Mesenchymal stem cell (in vitro differentiated cells and primary cell): ENCODE measurements at regions not wholly inside any gene's neighbourhood (a gene's known extent, or its start where the extent isn't known, plus 50 kb on each side); places are given as distances from the start of the nearest gene placed in this dataset.

Experiments used
- DNase-seq: peaks from one replicate; pipeline ENCODE4 v3.0.0-alpha.2; 2013
- H2AFZ ChIP-seq: one replicate; pipeline ENCODE4 v1.6.1; 2013; ENCODE audit warnings: low read depth, mild to moderate bottlenecking, control low read depth, inconsistent platforms, low read length, moderate library complexity
- H2AK5ac ChIP-seq: 2 replicates; pipeline ENCODE4 v1.6.1; 2013; ENCODE audit warnings: low read length, moderate library complexity, mild to moderate bottlenecking, inconsistent platforms; ENCODE audit not compliant: severe bottlenecking
- H2BK120ac ChIP-seq: one replicate; pipeline ENCODE4 v1.6.1; 2013; ENCODE audit warnings: low read depth, mild to moderate bottlenecking, inconsistent platforms, low read length, moderate library complexity
- H2BK12ac ChIP-seq, 2 experiments: one replicate each; pipeline ENCODE4 v1.6.1; 2013; ENCODE audit warnings: inconsistent platforms in 2 of 2, low read length in 2 of 2, mild to moderate bottlenecking in 2 of 2, moderate library complexity in 2 of 2, control low read depth in 1 of 2
- H2BK15ac ChIP-seq: one replicate; pipeline ENCODE4 v1.6.1; 2013; ENCODE audit warnings: mild to moderate bottlenecking, low read depth, inconsistent platforms; ENCODE audit not compliant: poor library complexity, severe bottlenecking
- H2BK5ac ChIP-seq: 2 replicates; pipeline ENCODE4 v1.6.1; 2013; ENCODE audit warnings: low read depth, mild to moderate bottlenecking, low read length, control low read depth, inconsistent platforms; ENCODE audit not compliant: poor library complexity, severe bottlenecking
- H3K14ac ChIP-seq, 2 experiments: one replicate each; pipeline ENCODE4 v1.6.1; 2013; ENCODE audit warnings: inconsistent platforms in 2 of 2, low read length in 2 of 2, control low read depth in 1 of 2, mild to moderate bottlenecking in 1 of 2, moderate library complexity in 1 of 2
- H3K18ac ChIP-seq, 2 experiments: one replicate each; pipeline ENCODE4 v1.6.1; 2013; ENCODE audit warnings: inconsistent platforms in 2 of 2, low read length in 2 of 2, control low read depth in 1 of 2, low read depth in 1 of 2, mild to moderate bottlenecking in 1 of 2
- H3K23ac ChIP-seq, 2 experiments: one replicate each; pipeline ENCODE4 v1.6.1; 2013; ENCODE audit warnings: inconsistent platforms in 2 of 2, low read length in 2 of 2, mild to moderate bottlenecking in 2 of 2, moderate library complexity in 2 of 2, control low read depth in 1 of 2
- H3K27ac ChIP-seq: 2 replicates; pipeline ENCODE4 v1.5.1; 2013; ENCODE audit warnings: mild to moderate bottlenecking, moderate library complexity, low read length, control low read depth, inconsistent platforms; ENCODE audit not compliant: poor library complexity, severe bottlenecking
- H3K27me3 ChIP-seq, 2 experiments: 2 replicates each; pipeline versions ENCODE4 v1.6.1 to v1.7.0; 2013; ENCODE audit warnings: low read length in 2 of 2, mild to moderate bottlenecking in 2 of 2, moderate library complexity in 2 of 2, control low read depth in 1 of 2, inconsistent platforms in 1 of 2; ENCODE audit not compliant: control insufficient read depth in 1 of 2, insufficient read depth in 1 of 2
- H3K36me3 ChIP-seq, 2 experiments: 2 replicates each; pipeline versions ENCODE4 v1.6.1 to v1.7.0; 2013; ENCODE audit warnings: low read length in 2 of 2, control low read depth in 1 of 2, inconsistent platforms in 1 of 2, low read depth in 1 of 2, mild to moderate bottlenecking in 1 of 2; ENCODE audit not compliant: insufficient read depth in 2 of 2, control insufficient read depth in 1 of 2
- H3K4ac ChIP-seq, 2 experiments: one replicate each; pipeline ENCODE4 v1.6.1; 2013; ENCODE audit warnings: inconsistent platforms in 2 of 2, low read length in 2 of 2, mild to moderate bottlenecking in 2 of 2, moderate library complexity in 2 of 2, control low read depth in 1 of 2, low read depth in 1 of 2
- H3K4me1 ChIP-seq: 2 replicates; pipeline ENCODE4 v1.6.1; 2013; ENCODE audit warnings: low read depth, low read length, control low read depth; ENCODE audit not compliant: control insufficient read depth, insufficient read depth
- H3K4me2 ChIP-seq: 2 replicates; pipeline ENCODE4 v1.6.1; 2013; ENCODE audit warnings: low read length, mild to moderate bottlenecking, inconsistent platforms; ENCODE audit not compliant: poor library complexity, severe bottlenecking
- H3K4me3 ChIP-seq, 2 experiments: 2 replicates each; pipeline versions ENCODE4 v1.5.1 to v1.7.0; 2013; ENCODE audit warnings: low read length in 2 of 2, mild to moderate bottlenecking in 2 of 2, control low read depth in 1 of 2, low read depth in 1 of 2; ENCODE audit not compliant: insufficient read depth in 1 of 2
- H3K79me1 ChIP-seq: replicated peaks from 2 replicates; pipeline ENCODE4 v1.6.1; 2013; ENCODE audit warnings: mild to moderate bottlenecking, control low read depth, low read length, inconsistent platforms; ENCODE audit not compliant: poor library complexity, severe bottlenecking
- H3K9ac ChIP-seq: 2 replicates; pipeline ENCODE4 v1.7.0; 2013; ENCODE audit warnings: mild to moderate bottlenecking, low read length, moderate library complexity
- H3K9me3 ChIP-seq: 2 replicates; pipeline ENCODE4 v1.7.0; 2013; ENCODE audit warnings: mild to moderate bottlenecking, low read length; ENCODE audit not compliant: control insufficient read depth
- H4K8ac ChIP-seq: one replicate; pipeline ENCODE4 v1.6.1; 2013; ENCODE audit warnings: inconsistent platforms, mild to moderate bottlenecking, low read length, moderate library complexity
- H4K91ac ChIP-seq: one replicate; pipeline ENCODE4 v1.6.1; 2013; ENCODE audit warnings: mild to moderate bottlenecking, low read length, inconsistent platforms
- WGBS: methylation state at CpG from one replicate; pipeline ENCODE4 v1.1.7; 2013; ENCODE audit warnings: mixed read lengths; 5-methylcytosine and 5-hydroxymethylcytosine counted together

- H2BK15ac ChIP-seq, result no peak overlapping the region
- H2AK5ac ChIP-seq, result no peak overlapping the region
- no peak overlapping the region for H3K14ac ChIP-seq
- no peaks in the 10 kb centered on the region for H3K27me3 ChIP-seq
- no peak overlapping the region for H4K8ac ChIP-seq
- no peaks in the 10 kb centered on the region for H3K36me3 ChIP-seq
- no peak overlapping the region for H2BK5ac ChIP-seq
- no peaks in the 10 kb centered on the region for H3K9me3 ChIP-seq
- H3K18ac ChIP-seq, result no peak overlapping the region
- H2BK120ac ChIP-seq, result no peak overlapping the region
- 93% methylated on average over 3 of the region's 3 CpGs for WGBS
- no peak overlapping the region for H3K4ac ChIP-seq
- no peak overlapping the region for H2BK12ac ChIP-seq
- no peaks in the 10 kb centered on the region for H3K4me1 ChIP-seq
- DNase-seq, result no peak
- H2AFZ ChIP-seq, result no peak overlapping the region
- no peak overlapping the region for H3K27ac ChIP-seq
- H3K4me2 ChIP-seq, result no peak overlapping the region
- H3K9ac ChIP-seq, result no peak overlapping the region
- no peak overlapping the region for H4K91ac ChIP-seq
- no peaks in the 10 kb centered on the region for H3K79me1 ChIP-seq
- H3K4me3 ChIP-seq, result no peak overlapping the region
- no peak overlapping the region for H3K23ac ChIP-seq
These were observed 324.4 kb downstream of the ADGRL2 start for GRCh38 chr1:82125119-82125518.

GRCh38 chr1:82121421-82121820 lies 320.7 kb downstream of the ADGRL2 start:
- H3K23ac ChIP-seq, result no peak overlapping the region
- H3K4me1 ChIP-seq, result no peaks in the 10 kb centered on the region
- H3K9ac ChIP-seq, result no peak overlapping the region
- no peak overlapping the region for H2BK12ac ChIP-seq
- no peak overlapping the region for H3K18ac ChIP-seq
- H3K4ac ChIP-seq, result no peak overlapping the region
- H4K91ac ChIP-seq, result no peak overlapping the region
- H3K79me1 ChIP-seq, result no peaks in the 10 kb centered on the region
- no peak overlapping the region for H2BK120ac ChIP-seq
- no peak overlapping the region for H2AFZ ChIP-seq
- no peak overlapping the region for H2BK15ac ChIP-seq
- no peak overlapping the region for H3K27ac ChIP-seq
- H2BK5ac ChIP-seq, result no peak overlapping the region
- no peaks in the 10 kb centered on the region for H3K27me3 ChIP-seq
- H4K8ac ChIP-seq, result no peak overlapping the region
- H2AK5ac ChIP-seq, result no peak overlapping the region
- H3K4me3 ChIP-seq, result no peak overlapping the region
- no peak overlapping the region for H3K14ac ChIP-seq
- no peak for DNase-seq
- WGBS, result 100% methylated on average over 1 of the region's 2 CpGs
- H3K4me2 ChIP-seq, result no peak overlapping the region
- no peaks in the 10 kb centered on the region for H3K36me3 ChIP-seq
- H3K9me3 ChIP-seq, result no peaks in the 10 kb centered on the region

GRCh38 chr1:82116105-82116504 lies 315.4 kb downstream of the ADGRL2 start:
- H3K27ac ChIP-seq, result no peak overlapping the region
- H2BK120ac ChIP-seq, result no peak overlapping the region
- H3K27me3 ChIP-seq, result no peaks in the 10 kb centered on the region
- H4K8ac ChIP-seq, result no peak overlapping the region
- no peaks in the 10 kb centered on the region for H3K79me1 ChIP-seq
- H2BK5ac ChIP-seq, result no peak overlapping the region
- no peaks in the 10 kb centered on the region for H3K36me3 ChIP-seq
- no peak overlapping the region for H3K4ac ChIP-seq
- no peak overlapping the region for H3K4me2 ChIP-seq
- H3K14ac ChIP-seq, result no peak overlapping the region
- H2AK5ac ChIP-seq, result no peak overlapping the region
- H2AFZ ChIP-seq, result no peak overlapping the region
- 93% methylated on average over 7 of the region's 7 CpGs for WGBS
- H3K23ac ChIP-seq, result no peak overlapping the region
- H3K9ac ChIP-seq, result no peak overlapping the region
- H2BK12ac ChIP-seq, result no peak overlapping the region
- no peak overlapping the region for H2BK15ac ChIP-seq
- no peak overlapping the region for H4K91ac ChIP-seq
- DNase-seq, result no peak
- H3K4me3 ChIP-seq, result no peak overlapping the region
- H3K9me3 ChIP-seq, result no peaks in the 10 kb centered on the region
- no peak overlapping the region for H3K18ac ChIP-seq
- no peaks in the 10 kb centered on the region for H3K4me1 ChIP-seq

GRCh38 chr1:82114887-82115286 lies 314.2 kb downstream of the ADGRL2 start:
- no peak overlapping the region for H3K9ac ChIP-seq
- H3K4me2 ChIP-seq, result no peak overlapping the region
- H3K9me3 ChIP-seq, result no peaks in the 10 kb centered on the region
- no peak overlapping the region for H2AFZ ChIP-seq
- H3K27ac ChIP-seq, result no peak overlapping the region
- H3K18ac ChIP-seq, result no peak overlapping the region
- no peak overlapping the region for H3K23ac ChIP-seq
- no peak overlapping the region for H2BK120ac ChIP-seq
- no peak for DNase-seq
- no CpG with 5 or more reads among the region's 4 CpGs for WGBS
- H3K4me3 ChIP-seq, result no peak overlapping the region
- H3K27me3 ChIP-seq, result no peaks in the 10 kb centered on the region
- no peaks in the 10 kb centered on the region for H3K36me3 ChIP-seq
- H4K8ac ChIP-seq, result no peak overlapping the region
- no peak overlapping the region for H3K14ac ChIP-seq
- H3K4ac ChIP-seq, result no peak overlapping the region
- H2BK12ac ChIP-seq, result no peak overlapping the region
- no peak overlapping the region for H2BK5ac ChIP-seq
- no peaks in the 10 kb centered on the region for H3K4me1 ChIP-seq
- no peaks in the 10 kb centered on the region for H3K79me1 ChIP-seq
- H2BK15ac ChIP-seq, result no peak overlapping the region
- no peak overlapping the region for H2AK5ac ChIP-seq
- no peak overlapping the region for H4K91ac ChIP-seq
